HS-5 (cell line): ENCODE measurements at regions not wholly inside any gene's neighbourhood (a gene's known extent, or its start where the extent isn't known, plus 50 kb on each side); places are given as distances from the start of the nearest gene placed in this dataset.

Source experiments
- DNase-seq: peaks from one replicate; pipeline ENCODE4 v3.0.0-alpha.2; 2012; ENCODE audit warnings: low read depth

DNA sequence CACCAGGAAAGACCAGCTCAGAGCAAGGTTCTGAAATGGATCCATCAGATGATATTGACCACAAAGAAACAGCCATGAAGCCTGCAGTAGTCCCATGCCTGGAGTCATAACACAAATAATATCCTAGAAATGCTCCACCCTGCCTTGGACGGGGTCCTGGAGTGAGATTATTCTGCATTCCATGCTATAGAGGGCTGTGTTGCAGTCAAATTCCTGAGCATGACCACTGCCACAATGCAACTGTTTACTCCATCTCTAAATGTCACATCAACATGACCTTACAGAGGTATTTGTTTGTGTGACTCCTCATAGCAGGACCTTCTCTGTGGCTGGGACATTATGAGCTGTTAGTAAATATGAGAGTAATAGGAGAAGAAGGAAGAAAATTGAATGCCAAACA, 257.5 kb upstream of the TCF21 start:
- peak; percentile 55 for DNase-seq

DNA sequence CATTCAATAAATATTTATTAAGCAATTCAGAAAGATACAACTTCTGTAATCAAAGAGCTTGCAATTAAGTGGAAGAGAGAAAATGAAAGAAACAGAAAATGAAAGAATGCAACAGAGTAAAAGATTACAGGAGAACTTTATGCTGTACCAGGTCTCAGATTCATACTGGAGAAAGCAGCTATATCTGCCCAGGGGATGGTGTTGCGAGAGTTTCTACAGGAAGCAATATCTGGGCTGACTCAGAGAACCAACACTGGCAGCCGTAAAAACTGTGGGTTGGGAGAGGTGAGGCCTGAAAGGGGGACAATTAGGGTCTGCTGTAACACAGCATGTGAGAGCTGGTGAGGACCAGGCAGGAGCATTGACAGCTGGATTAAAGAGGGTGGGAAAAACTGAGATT, 256.7 kb upstream of the TCF21 start:
- no peak for DNase-seq

DNA sequence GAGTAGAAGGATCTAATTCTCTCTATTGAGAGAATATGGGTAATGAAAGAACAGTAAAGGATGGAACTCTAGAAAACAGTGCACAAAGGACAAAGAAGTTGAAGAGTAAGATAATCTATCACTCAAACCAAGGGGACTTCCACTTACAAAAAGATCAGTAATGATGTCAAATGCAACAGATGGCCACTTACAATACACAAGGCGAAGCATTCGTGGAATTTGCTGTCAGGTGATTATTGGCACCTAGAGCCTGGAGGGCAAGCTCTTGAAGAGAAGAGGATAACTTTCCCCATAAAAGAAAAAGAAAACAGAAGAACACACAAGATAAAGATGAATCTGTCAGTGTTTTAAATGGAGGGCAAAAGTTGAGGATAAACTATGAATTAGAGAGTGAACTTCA, 256.0 kb upstream of the TCF21 start:
- no peak for DNase-seq

DNA sequence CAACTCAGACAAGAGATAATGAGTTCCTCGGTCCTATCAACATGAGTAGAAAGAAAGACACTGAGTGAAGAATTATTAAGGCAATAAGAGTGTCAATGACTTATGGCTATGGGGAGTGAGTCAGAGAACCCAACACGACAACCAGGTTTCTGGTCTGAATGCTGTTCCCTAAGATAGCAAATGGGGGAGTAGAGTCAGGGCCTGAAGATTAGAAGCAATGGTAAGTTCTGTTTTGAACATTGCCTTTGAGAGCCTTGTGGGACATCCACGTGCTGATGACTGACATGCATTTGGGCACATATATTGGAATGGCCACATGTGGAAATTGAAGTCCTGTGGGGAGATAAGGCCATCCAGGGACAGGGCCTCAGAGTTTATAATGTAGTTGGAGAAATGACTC, 254.4 kb upstream of the TCF21 start:
- DNase-seq, result no peak

DNA sequence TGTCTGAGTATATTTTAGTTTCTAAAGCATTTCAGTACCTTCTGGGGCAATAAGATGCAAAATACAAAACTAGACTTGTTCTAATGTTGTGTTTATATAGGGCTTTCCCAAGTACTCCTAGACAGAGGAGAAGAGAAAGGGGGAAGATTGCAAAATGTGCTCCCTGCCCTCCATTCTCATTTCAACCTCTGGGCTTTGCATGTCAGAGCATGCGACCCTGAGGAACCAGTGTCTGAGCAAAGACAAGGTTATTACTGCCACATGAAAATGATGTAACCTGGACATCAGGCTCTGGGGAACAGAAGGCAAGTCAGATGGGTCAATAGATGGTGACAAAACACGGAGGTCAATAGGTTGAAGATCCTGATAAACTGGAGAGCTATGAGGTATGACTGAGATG, 253.5 kb upstream of the TCF21 start:
- no peak for DNase-seq

DNA sequence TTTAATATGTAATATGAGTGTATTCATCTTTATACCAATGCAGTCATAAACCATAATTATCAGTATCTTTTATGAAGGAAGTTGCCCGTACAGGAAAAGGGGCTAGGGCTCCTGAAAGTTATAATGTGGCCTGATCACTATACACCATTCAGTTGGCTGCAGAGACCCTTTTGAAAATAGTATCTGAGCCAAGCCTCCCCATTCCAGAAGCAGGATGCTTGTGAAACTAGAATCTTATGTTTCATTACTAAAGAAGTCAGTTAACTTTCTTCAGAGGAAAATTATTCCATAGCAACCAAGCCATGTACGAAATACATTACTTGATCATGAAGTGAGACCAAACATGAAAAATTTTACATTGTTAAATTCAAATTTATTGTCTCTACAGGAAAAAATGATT, 251.5 kb upstream of the TCF21 start:
- DNase-seq, result no peak

DNA sequence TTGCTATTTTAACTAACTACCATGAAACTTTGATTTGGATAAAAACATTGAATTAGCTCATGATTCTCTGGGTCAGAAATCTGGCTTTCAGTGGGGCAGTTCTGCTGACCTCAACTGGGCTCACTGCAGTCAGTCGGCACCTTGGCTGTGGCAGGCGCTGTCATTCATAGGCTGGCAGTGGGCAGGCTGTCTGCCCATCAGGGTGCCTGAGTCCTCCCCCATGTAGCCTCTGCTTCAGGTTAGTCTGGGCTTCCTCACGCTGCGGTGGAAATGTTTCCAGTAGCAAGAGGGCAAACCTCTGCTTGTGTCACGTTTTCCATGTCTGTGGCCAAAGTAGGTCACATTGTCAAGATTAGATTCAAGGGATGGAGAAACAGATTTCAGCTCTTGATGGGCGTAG, 251.0 kb upstream of the TCF21 start:
- DNase-seq, result no peak

DNA sequence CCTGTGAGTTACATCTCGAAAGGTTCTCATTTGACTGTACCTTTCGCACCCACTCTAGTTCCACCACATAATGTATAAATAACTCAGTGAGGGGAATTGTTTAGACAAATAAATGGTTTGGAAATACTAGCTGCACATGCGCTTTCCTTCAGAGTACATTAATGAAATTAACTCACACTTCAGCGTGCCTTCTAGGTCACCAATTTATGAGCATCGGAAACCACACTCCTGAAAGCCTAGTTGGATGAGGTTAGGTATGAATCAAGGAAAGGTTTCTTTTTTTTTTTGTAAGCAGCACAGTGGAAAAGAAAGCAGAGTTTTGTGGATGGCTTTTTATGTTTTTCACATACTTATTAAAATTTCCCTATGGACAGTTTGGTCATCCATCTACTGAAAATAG, 247.8 kb upstream of the TCF21 start:
- no peak for DNase-seq

DNA sequence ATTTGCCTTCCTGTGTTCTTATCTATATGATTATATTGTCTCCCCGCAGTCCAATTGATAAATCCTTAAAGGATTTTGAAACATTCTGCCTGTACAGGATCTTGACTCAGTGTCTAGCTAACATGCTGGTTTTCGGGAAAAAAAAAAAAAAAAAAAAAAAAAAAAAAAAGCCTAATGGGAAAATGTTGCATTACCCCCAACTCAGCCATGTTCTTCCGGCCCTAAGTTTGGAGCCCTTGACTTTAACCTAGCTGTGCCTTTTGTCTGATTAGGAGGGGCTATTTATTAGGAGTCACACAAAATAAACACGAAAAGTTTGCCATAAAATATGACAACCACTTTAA, 244.4 kb upstream of the TCF21 start:
- no peak for DNase-seq

DNA sequence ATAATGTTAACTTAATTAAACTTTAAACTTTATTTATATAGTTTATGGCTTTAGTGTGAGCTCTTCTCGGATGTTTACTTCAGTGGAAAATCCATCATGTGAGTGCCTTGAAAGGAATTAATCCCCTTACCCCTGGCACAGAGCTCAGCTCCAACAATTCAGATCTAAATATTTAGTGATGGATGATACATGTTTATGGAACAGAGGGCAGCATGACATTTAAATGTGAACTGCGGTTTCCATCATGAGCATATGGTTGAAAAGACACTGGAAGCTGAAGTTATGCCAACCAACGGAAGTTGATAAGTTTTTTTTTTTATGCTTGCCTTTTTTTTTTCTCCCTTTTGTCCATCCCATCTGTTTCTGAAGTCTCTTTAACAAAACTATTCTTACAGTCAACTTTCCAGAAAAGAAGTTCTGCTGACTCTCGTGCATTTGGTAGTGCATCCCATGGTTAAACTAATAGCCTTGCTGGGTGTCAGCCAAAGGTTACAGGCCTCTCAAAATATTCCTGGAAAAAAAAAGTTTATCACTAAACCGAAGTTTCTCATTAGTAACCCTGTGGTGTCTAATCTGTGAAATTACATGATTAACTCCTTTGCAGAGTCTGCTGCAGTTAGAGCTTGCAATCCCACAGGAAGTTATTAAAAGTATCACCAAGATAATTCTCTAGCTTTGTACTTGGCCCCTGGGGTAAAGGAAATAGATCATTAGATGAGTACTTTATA, 243.9 kb upstream of the TCF21 start:
- DNase-seq, result no peak

DNA sequence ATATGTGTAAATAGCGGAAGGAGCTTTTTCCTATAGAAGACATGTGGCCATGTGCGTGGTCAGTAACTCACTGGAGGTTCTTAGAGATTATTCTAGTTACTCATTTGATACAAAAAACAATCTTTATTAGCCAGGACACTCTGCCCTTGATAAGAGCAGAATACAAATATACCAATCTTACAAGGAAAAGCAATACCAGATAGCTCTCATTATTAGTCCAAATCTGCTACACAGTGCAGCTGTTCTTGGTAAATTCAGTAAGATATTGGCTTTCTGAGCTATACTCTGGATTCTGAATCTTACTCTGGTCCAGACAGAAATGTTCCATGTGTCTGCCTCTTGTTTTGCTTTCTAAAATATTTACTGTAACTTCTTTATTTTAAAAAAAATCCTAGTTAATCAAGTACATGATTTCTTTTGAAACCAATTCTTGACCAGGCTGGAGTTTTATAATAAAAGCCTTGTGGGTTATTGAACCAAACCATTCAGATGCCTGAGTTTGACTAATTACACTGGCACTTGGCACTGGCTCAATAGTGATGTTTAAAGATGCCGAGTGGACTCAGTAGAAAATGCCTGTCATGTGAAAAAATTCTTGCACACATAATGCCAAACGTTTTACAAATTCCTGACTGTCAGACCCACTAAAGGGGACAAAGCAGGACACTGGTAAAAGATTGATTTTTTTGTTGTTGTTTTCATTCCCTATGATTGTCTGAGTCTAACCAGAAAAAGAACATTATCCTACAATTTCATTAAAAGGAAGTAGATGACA, 242.8 kb upstream of the TCF21 start:
- DNase-seq, result peak; percentile 88

DNA sequence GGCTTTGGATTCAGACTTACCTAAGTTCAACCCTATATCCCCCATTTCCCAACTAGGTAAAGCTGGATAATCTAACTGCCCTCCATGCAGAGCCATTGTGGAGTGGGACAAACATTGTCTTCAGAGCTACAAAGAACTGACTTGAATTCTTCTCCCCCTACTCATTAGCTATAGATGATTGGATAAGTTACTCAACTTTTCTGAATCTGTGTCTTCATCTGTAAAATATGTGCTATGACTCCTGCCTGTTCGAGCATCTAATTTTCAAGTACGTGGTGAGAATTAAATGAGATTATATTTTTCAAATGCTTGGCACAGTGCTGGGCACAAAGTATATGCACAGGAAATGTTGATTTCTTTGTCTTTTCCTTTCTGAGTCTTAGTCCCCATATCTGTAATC, 240.3 kb upstream of the TCF21 start:
- no peak for DNase-seq

DNA sequence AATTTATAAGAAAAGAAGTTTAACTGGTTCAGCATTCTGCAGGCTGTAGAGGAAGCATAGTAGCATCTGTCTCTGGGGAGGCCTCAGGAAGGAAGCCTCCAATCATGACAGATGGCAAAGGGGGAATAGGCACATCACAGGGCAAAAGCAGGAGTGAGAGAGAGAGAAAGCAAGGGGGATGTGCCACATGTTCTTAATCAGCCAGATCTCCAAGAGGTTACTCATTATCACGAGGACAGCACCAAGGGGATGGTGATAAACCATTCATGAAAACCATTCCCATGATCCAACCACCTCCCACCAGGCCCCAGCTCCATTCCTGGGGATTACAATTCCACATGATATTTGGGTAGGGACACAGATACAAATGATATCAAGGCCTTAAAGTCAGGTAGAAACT, 217.5 kb upstream of the TCF21 start:
- DNase-seq, result no peak

DNA sequence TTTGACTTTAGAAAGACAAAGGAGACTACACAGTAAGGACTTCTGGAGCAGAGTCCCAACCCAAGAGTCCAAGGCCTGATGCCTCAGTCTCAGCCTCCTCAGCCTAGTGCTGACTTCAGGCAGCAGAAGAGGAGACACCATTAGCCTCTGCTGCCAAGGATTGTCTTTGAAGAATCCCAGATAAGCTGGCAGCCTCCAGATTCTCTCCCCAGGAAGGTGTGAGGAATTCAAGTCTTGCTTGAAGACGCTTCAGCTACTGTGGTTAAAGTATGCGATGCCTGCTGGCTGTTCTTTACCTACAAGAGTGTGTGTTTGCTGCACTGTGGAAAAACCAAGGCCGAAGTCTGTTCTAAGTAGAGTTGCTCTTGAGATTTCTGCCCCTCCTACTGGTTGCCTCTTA, 215.9 kb upstream of the TCF21 start:
- DNase-seq, result no peak

DNA sequence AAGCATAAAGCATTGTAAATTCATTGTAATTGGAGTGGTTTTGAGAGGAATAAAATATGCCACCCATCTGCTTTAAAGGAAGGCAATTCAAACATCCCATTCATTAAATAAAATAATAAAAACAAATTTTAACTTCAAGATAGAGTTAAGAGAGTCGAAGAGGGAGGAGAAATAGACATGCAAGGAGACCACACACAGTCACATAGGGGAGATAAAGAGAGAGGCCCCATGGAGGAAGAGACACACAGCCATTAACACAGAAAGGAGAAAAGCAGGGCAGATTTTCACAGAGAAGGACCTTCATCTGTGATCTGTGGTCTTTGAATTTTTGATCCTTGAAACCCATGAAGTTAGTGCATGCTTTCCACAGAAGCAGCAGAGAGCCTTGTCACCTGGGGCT, 214.3 kb upstream of the TCF21 start:
- DNase-seq, result no peak

DNA sequence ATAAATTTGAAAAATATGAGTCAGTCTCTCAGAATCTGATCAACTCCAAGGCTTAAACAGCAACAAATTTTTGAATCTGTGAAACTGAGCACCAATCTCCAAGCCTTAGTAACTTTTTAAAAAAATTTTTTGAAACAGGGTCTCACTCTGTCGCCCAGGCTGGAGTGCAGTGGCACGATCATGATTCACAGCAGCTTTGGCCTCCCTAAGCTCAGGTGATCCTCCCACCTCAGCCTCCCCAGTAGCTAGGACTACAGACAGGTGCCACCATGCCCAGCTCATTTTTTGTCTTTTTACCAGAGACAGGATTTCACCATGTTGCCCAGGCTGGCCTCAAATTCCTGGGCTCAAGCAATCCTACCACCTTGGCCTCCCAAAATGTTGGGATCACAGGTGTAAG, 207.9 kb upstream of the TCF21 start:
- no peak for DNase-seq

DNA sequence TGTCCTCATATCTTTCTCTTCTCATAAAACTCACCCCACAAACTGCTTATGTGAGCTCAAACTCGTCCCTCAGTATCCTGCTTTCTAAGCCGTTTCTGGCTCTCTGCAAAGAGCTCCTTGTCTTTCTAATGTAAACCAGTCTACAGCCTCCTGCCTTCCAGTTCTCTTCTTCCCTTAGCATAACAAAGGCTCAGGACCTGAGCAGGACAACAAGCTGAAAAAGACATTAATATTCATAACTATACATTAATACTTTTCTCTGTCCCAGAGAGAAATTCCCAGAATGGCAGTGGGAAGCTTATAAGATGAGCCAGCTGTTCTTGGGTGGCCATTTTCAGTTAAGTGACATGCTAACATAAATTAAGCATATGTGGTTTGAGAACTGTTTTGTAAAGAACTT, 207.0 kb upstream of the TCF21 start:
- DNase-seq, result no peak

DNA sequence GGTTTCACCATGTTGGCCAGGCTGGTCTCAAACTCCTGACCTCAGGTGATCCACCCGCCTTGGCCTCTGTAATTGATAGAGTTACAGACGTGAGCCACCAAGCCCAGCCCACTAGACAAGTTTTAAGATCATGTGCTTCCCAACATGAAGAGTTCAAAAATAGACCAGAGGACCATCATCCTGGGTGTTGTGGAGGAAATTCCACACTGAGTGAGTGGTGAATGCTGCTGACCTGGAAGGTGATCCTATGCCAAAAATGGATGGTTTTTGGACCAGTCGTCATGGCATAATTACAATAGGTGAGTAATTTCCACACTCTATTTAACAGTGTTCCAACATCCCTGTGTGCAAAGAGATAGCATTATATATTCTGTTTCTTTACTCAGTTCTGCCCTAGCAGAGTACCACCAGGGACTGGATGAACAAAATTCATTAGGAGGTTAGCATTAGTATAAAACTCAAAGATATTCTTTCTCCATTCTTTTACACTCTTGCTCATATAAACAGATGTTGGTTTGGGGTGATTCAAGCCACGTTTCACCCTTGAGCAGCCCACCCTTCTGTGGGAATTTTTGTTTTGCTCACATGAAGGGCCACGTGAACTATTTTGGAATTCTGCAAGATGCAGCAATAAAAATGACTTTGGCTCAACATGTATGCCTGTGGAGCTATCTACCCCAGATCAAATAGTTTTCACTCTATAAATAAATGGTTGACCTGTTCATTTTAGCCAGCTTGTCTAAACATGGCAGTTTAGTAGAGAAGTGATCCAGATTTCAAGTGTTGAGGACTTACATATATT, 206.2 kb upstream of the TCF21 start:
- no peak for DNase-seq

DNA sequence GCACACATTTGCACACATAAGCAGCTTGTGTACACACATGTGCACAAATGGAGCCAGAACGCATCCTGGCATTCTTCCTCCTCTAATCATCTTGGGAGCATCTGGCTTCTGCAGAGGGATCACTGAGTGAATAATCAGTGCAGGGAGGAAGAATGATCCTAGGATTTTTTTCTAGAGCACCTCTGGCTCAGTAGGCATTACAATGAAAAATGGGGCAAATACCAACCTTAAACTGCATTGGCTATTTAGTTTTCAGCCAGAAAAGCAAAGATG, 205.7 kb upstream of the TCF21 start:
- no peak for DNase-seq

DNA sequence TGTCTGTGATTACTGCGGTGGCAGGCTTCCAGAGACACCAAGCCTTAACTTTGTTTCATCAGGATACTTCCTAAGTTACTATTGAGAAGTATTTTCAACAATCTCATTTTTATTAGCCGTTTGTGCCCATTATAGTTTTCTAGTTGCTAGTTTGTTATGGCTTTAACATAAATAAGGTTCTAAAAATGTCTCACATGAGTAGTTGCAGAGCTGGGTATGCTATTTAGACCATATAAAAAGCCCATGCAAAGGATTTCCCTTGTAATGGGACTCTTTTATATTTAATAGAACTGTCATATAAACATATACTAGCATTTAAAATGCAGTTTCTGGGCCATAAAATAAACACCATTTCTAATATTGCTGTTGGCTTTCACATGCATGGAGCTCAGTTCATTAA, 205.3 kb upstream of the TCF21 start:
- DNase-seq, result no peak

DNA sequence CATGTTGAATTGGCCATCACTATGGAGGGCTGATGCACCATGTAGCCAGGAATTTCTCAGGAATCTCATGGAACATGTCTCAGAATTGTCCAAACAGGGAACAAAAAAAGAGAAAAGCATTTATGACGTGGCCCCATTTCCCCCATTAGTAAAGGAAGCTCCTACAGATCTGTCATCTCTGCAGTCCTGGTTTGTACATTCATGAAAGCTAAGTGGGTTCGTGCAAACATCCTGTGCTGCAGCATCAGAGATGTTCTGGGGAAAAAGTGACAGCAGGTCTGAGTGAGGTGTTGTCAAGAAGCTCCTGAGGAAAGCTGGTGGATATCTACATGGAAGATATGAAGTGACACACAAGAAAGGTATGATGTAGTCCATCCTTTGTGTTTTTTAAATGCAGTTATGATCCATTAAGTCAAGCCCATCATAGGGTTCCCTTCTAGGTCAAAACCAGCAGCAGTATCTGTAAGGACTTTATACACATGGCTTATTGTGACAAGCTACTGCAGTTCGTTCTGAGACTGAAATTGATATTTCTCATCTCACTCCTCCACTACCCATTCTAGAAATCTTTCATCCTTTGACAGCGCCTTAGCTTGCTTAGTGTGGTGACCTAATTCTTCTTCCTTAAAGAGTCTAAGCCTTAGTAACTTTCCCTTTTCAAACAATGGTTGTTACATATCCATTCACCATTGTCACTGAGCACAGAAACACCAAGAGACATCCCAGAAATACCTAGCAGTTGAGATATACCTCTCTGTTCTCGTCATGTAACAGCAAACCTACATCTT, 200.0 kb upstream of the TCF21 start:
- DNase-seq, result no peak

DNA sequence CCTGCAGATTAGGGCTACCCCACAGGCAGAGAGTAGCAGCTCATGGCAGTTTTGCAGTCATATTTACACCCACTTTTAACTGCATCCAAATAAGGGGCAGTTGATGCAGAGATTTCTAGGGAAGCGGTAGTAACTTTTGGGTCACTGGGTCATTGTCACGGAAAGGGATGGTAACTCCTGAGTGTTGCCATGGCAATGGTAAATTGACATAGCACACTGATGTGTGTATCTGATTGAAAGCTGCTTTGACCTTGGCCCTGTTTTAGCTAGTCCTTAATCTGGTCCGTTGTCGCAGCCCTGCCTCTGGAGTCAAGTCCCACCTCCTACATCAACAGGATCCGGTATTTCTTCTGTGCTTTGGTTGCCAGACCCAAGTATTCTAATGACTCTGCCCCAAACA, 199.1 kb upstream of the TCF21 start:
- no peak for DNase-seq

DNA sequence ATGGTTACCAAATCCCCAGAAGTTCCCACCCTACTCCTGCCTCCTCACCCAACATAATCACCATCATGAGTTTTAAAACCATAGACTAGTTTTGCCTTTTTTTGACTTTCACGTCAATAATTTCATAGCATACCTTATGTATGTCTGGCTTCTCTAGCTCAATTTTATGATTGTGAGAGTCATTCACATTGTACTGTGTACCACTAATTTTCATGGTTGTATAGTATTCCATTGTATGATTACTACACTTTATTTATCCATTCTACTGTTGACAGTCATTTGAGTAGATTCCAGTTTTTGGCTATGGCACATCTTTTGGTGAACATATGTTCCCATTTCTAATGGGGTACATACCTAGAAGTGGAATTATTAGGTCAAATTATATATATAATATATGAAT, 195.3 kb upstream of the TCF21 start:
- no peak for DNase-seq
